A549 (cell line): ENCODE measurements at regions not wholly inside any gene's neighbourhood (a gene's known extent, or its start where the extent isn't known, plus 50 kb on each side); places are given as distances from the start of the nearest gene placed in this dataset.

ENCODE experiments used
- ATAC-seq, 2 experiments: fragments of 200-7000 bp in 1 of 2; fragments of >200 bp in 1 of 2; cut with Nextera tagmentation in 1 of 2; cut with Tn5 transposase in 1 of 2; 3 replicates each; pipeline versions ENCODE4 v1.8.0 to v1.9.1; 2018 to 2020; ENCODE audit warnings: mild to moderate bottlenecking in 1 of 2, moderate library complexity in 1 of 2
- CTCF ChIA-PET: fragments of 300-600 bp; sonication (Branson Sonifier 250); formaldehyde crosslinking; extraction: SDS; loops from one replicate; lab custom pipeline; 2021; ENCODE audit warnings: antibody characterized with exemption, inconsistent platforms; lab: Yijun Ruan, JAX
- POLR2A ChIA-PET: fragments of 350-600 bp; formaldehyde crosslinking; extraction: SDS; loops from one replicate; lab custom pipeline; 2021; ENCODE audit warnings: antibody characterized with exemption, inconsistent platforms; lab: Yijun Ruan, JAX
- DNase-seq, 2 experiments: peaks; one replicate each; pipeline versions ENCODE4 v3.0.0 to v3.0.0-alpha.2; 2011 to 2016; ENCODE audit warnings: low read depth in 1 of 2, low spot score in 1 of 2
- FAIRE-seq: peaks from 2 replicates; lab custom pipeline; 2011; peaks lifted over from hg19 to GRCh38; lab: Jason Lieb, UNC
- H3K27ac ChIP-seq, 2 experiments: fragments of >200 bp; sonication (Bioruptor Twin); formaldehyde crosslinking; 3 replicates each; pipeline ENCODE4 v1.5.1; 2016 to 2017
- H3K4me1 ChIP-seq: fragments of >200 bp; sonication (Bioruptor Twin); formaldehyde crosslinking; 3 replicates; pipeline ENCODE4 v1.6.1; 2016
- H3K4me2 ChIP-seq: fragments of >200 bp; sonication (Bioruptor Twin); formaldehyde crosslinking; 3 replicates; pipeline ENCODE4 v1.6.1; 2016
- H3K4me3 ChIP-seq: fragments of >200 bp; sonication (Bioruptor Twin); formaldehyde crosslinking; 3 replicates; pipeline ENCODE4 v1.5.1; 2016
- H3K9me3 ChIP-seq: fragments of >200 bp; sonication (Bioruptor Twin); formaldehyde crosslinking; 3 replicates; pipeline ENCODE4 v1.6.1; 2016
- CBX8 ChIP-seq: fragments of 200-600 bp; sonication (generic); IDR thresholded peaks from 2 replicates; pipeline ENCODE4 v1.6.1; 2016
- CHD4 ChIP-seq: fragments of 200-600 bp; sonication (generic); IDR thresholded peaks from 2 replicates; pipeline ENCODE4 v1.6.1; 2016; ENCODE audit warnings: antibody characterized with exemption, mild to moderate bottlenecking, borderline replicate concordance
- EP300 ChIP-seq, 2 experiments: fragments of >200 bp; sonication (Bioruptor Twin); formaldehyde crosslinking; IDR thresholded peaks; 2 replicates in 1 of 2; 3 replicates in 1 of 2; pipeline ENCODE4 v1.6.1; 2016 to 2017
- ESRRA ChIP-seq: fragments of 150-350 bp; IDR thresholded peaks from 2 replicates; pipeline ENCODE4 v1.6.1; 2014; ENCODE audit warnings: mild to moderate bottlenecking, low read length, borderline replicate concordance
- FOSL2 ChIP-seq, 2 experiments: fragments of 450-650 bp in 1 of 2; fragments of >200 bp in 1 of 2; sonication (Bioruptor Twin) in 1 of 2; formaldehyde crosslinking; IDR thresholded peaks; 2 replicates each; pipeline versions ENCODE4 v1.5.0 to v1.6.1; 2016 to 2020; ENCODE audit warnings: mild to moderate bottlenecking in 1 of 2, moderate library complexity in 1 of 2
- HOXB5 ChIP-seq: fragments of 250-450 bp; sonication (Bioruptor Pico); IDR thresholded peaks from 2 replicates; pipeline ENCODE4 v1.5.0; 2020; ENCODE audit warnings: mild to moderate bottlenecking, moderate library complexity
- KDM5A ChIP-seq: fragments of 200-600 bp; sonication (generic); IDR thresholded peaks from 2 replicates; pipeline ENCODE4 v1.6.1; 2016; ENCODE audit warnings: antibody characterized with exemption, mild to moderate bottlenecking
- MYC ChIP-seq: IDR thresholded peaks from 2 replicates; pipeline ENCODE4 v1.6.1; 2012; ENCODE audit warnings: mild to moderate bottlenecking, inconsistent platforms, low read length, improper control_type of control experiment, borderline replicate concordance
- NFE2L2 ChIP-seq: fragments of 150-350 bp; conservative IDR thresholded peaks from 2 replicates; pipeline ENCODE4 v1.6.1; 2014; ENCODE audit warnings: low read length
- RNF2 ChIP-seq: fragments of 200-600 bp; sonication (generic); IDR thresholded peaks from 2 replicates; pipeline ENCODE4 v1.6.1; 2016; ENCODE audit warnings: low read depth, mild to moderate bottlenecking, antibody characterized with exemption, moderate library complexity, borderline replicate concordance
- ZC3H11A ChIP-seq: fragments of 450-650 bp; IDR thresholded peaks from 2 replicates; pipeline ENCODE4 v1.6.1; 2014; ENCODE audit warnings: antibody characterized with exemption, mild to moderate bottlenecking
- ZSCAN20 ChIP-seq: fragments of 250-450 bp; sonication (Bioruptor Pico); IDR thresholded peaks from 2 replicates; pipeline ENCODE4 v1.8.0; 2022; ENCODE audit warnings: mild to moderate bottlenecking, moderate library complexity
- WGBS: methylation state at CpG from one replicate; pipeline ENCODE4 v1.1.6; 2017; ENCODE audit errors: missing lambda C conversion rate; 5-methylcytosine and 5-hydroxymethylcytosine counted together
- TF ChIP-seq, protein P1 (sequence below): fragments of >200 bp; sonication (Bioruptor Twin); formaldehyde crosslinking; IDR thresholded peaks from 3 replicates; pipeline ENCODE4 v1.6.1; 2016
- TF ChIP-seq, protein P2 (sequence below): fragments of 250-450 bp; sonication (Bioruptor Pico); IDR thresholded peaks from 2 replicates; pipeline ENCODE4 v1.5.0; 2021; ENCODE audit warnings: mild to moderate bottlenecking, moderate library complexity, borderline replicate concordance
- TF ChIP-seq, protein P3 (sequence below): IDR thresholded peaks from 2 replicates; pipeline ENCODE4 v1.6.1; 2012
- TF ChIP-seq, protein P4 (sequence below): fragments of 200-600 bp; sonication (generic); IDR thresholded peaks from 2 replicates; pipeline ENCODE4 v1.6.1; 2016; ENCODE audit warnings: antibody characterized with exemption, mild to moderate bottlenecking, moderate library complexity

DNA sequence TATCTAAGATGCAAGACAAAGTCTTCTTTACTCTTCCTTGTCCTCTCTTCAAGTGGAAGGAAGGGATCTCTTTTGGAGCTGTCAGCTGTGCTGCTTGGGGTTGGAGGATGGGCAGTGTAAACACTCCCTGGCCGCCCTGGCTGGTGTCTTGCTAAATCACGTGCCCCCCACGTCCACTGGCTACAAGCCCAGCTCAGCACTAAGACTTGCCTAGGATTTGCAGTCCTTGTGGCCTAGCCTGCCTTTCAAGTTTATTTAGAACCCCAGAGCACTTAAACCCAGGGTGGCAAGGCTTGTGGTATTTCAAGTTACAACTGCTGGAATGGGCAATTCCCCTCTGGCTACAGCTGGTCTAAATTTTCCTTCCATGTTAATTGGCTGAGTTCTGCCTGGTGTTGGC is 272.4 kb upstream of the MYO3A start:
- Histone ChIP-seq H3K27ac (no peak overlapping the region), H3K4me2 (no peak overlapping the region), H3K4me1 (no peaks in the 10 kb centered on the region), H3K4me3 (no peak overlapping the region)
- DNase-seq (no peak), ATAC-seq (no peak)
- POLR2A ChIA-PET, result no interaction called here
- 8% methylated on average over 3 of the region's 3 CpGs for WGBS
- TF ChIP-seq ZSCAN20 (CRISPR knock-in tag) (no peak), CBX8 (no peak), ESRRA (no peak), ZC3H11A (no peak), RNF2 (no peak), HOXB5 (CRISPR knock-in tag) (no peak)
- TF ChIP-seq, protein P1, sequence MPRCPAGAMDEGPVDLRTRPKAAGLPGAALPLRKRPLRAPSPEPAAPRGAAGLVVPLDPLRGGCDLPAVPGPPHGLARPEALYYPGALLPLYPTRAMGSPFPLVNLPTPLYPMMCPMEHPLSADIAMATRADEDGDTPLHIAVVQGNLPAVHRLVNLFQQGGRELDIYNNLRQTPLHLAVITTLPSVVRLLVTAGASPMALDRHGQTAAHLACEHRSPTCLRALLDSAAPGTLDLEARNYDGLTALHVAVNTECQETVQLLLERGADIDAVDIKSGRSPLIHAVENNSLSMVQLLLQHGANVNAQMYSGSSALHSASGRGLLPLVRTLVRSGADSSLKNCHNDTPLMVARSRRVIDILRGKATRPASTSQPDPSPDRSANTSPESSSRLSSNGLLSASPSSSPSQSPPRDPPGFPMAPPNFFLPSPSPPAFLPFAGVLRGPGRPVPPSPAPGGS, result no peak
- TF ChIP-seq, protein P2, sequence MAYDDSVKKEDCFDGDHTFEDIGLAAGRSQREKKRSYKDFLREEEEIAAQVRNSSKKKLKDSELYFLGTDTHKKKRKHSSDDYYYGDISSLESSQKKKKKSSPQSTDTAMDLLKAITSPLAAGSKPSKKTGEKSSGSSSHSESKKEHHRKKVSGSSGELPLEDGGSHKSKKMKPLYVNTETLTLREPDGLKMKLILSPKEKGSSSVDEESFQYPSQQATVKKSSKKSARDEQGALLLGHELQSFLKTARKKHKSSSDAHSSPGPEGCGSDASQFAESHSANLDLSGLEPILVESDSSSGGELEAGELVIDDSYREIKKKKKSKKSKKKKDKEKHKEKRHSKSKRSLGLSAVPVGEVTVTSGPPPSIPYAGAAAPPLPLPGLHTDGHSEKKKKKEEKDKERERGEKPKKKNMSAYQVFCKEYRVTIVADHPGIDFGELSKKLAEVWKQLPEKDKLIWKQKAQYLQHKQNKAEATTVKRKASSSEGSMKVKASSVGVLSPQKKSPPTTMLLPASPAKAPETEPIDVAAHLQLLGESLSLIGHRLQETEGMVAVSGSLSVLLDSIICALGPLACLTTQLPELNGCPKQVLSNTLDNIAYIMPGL (CRISPR knock-in tag), result no peak
- TF ChIP-seq, protein P3, sequence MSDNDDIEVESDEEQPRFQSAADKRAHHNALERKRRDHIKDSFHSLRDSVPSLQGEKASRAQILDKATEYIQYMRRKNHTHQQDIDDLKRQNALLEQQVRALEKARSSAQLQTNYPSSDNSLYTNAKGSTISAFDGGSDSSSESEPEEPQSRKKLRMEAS, result no peak
- TF ChIP-seq, all 56 proteins: peak for 0
- H3K9me3 ChIP-seq, result no peaks in the 10 kb centered on the region
- FAIRE-seq, result no peak
- CTCF ChIA-PET, result no interaction called here

DNA sequence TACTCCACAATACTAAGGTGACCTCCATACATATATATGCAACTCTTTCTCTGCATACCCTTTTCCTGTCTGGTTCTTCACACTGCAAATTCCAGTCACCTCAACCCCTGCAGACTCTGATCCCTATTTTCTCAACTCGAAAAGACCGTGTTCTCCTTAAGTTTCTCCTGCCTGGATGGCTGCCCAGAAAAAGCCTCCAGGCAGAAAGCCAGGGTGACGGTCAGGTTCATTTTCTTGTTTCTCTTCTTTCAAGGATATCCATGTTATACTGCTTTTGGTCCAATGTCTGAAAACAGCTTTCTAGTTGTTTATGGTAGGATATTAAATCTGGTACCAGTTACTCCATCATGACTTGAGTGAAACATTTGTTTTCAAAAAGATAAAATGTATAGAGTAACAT is 267.8 kb upstream of the MYO3A start:
- no peaks in the 10 kb centered on the region for H3K4me1 ChIP-seq
- TF ChIP-seq, protein P1, result no peak
- TF ChIP-seq, protein P4, sequence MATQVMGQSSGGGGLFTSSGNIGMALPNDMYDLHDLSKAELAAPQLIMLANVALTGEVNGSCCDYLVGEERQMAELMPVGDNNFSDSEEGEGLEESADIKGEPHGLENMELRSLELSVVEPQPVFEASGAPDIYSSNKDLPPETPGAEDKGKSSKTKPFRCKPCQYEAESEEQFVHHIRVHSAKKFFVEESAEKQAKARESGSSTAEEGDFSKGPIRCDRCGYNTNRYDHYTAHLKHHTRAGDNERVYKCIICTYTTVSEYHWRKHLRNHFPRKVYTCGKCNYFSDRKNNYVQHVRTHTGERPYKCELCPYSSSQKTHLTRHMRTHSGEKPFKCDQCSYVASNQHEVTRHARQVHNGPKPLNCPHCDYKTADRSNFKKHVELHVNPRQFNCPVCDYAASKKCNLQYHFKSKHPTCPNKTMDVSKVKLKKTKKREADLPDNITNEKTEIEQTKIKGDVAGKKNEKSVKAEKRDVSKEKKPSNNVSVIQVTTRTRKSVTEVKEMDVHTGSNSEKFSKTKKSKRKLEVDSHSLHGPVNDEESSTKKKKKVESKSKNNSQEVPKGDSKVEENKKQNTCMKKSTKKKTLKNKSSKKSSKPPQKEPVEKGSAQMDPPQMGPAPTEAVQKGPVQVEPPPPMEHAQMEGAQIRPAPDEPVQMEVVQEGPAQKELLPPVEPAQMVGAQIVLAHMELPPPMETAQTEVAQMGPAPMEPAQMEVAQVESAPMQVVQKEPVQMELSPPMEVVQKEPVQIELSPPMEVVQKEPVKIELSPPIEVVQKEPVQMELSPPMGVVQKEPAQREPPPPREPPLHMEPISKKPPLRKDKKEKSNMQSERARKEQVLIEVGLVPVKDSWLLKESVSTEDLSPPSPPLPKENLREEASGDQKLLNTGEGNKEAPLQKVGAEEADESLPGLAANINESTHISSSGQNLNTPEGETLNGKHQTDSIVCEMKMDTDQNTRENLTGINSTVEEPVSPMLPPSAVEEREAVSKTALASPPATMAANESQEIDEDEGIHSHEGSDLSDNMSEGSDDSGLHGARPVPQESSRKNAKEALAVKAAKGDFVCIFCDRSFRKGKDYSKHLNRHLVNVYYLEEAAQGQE, result no peak
- TF ChIP-seq, all 56 proteins: peak for 0
- 16% methylated on average over 3 of the region's 3 CpGs for WGBS
- FAIRE-seq, result no peak
- Histone ChIP-seq H3K9me3 (no peaks in the 10 kb centered on the region), H3K27ac (no peak overlapping the region), H3K4me3 (no peak overlapping the region), H3K4me2 (no peak overlapping the region)
- CTCF ChIA-PET, result no interaction called here
- POLR2A ChIA-PET, result no interaction called here
- DNase-seq, result no peak
- no peak for ATAC-seq

DNA sequence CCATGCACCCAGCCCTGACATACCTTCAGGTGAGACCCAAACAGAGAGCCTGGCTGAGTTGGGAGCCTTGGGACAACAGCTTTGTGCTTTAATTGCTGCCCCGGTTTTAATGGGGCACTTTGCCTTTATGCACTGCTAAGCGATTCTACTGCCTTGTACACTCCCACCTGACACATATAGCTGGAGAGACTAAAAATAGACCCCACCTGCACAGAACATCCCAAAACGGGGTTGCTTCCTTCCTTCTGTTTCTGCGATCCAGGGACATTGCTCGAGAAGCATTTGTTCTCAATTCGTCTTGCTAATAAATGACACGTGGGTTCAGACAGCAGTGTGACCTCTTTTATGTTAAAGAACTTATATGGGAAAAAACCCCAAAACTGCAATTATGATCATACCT is 258.8 kb upstream of the MYO3A start:
- POLR2A ChIA-PET, result no interaction called here
- no peak overlapping the region for H3K4me3 ChIP-seq
- no peaks in the 10 kb centered on the region for H3K4me1 ChIP-seq
- no peak for ATAC-seq
- no peak for TF ChIP-seq MYC
- TF ChIP-seq EP300 (IDR thresholded peaks at IDR 0.05), result no peak
- TF ChIP-seq KDM5A, result no peak
- no peak for TF ChIP-seq CHD4
- no peak for TF ChIP-seq NFE2L2
- no peak for TF ChIP-seq HOXB5 (CRISPR knock-in tag)
- TF ChIP-seq FOSL2 (IDR thresholded peaks at IDR 0.05), result no peak
- TF ChIP-seq FOSL2 (CRISPR knock-in tag; IDR thresholded peaks at IDR 0.05), result no peak
- TF ChIP-seq, protein P3, result no peak
- CTCF ChIA-PET, result interaction anchor here (1.3 kb wide), 1 partner anchor 562 kb away, joined by 6 read pairs; no protein-coding TSS in a partner anchor
- 23% methylated on average over 7 of the region's 7 CpGs for WGBS
- H3K4me2 ChIP-seq, result no peak overlapping the region
- FAIRE-seq, result no peak
- H3K27ac ChIP-seq, result no peak overlapping the region
- DNase-seq, result no peak
- H3K9me3 ChIP-seq, result no peaks in the 10 kb centered on the region
